WI38 (cell line): ENCODE measurements at regions not wholly inside any gene's neighbourhood (a gene's known extent, or its start where the extent isn't known, plus 50 kb on each side); places are given as distances from the start of the nearest gene placed in this dataset.
"Not testable (repeated sequence)": the region's sequence is repeated elsewhere in the genome, so short reads cannot be mapped to it uniquely, and the experiment has no call there.

Source experiments
- H3K4me3 ChIP-seq: 2 replicates; pipeline ENCODE4 v1.5.1; 2011; ENCODE audit warnings: low read depth, mild to moderate bottlenecking, control low read depth, low read length
- CTCF ChIP-seq: IDR thresholded peaks from 2 replicates; pipeline ENCODE4 v1.5.1; 2012; ENCODE audit warnings: low read depth, mild to moderate bottlenecking, control low read depth, low read length

GRCh38 chr2:67619204-67619603, 222.1 kb downstream of the ETAA1 start:
- no peak for TF ChIP-seq CTCF

GRCh38 chr2:67623741-67624140, 226.6 kb downstream of the ETAA1 start:
- not testable (repeated sequence) for H3K4me3 ChIP-seq

More at GRCh38 chr2:67619204-67619603, 222.1 kb downstream of the ETAA1 start:
- H3K4me3 ChIP-seq, result no peak overlapping the region

GRCh38 chr2:67625178-67625577, 228.0 kb downstream of the ETAA1 start:
- H3K4me3 ChIP-seq, result no peak overlapping the region
- TF ChIP-seq CTCF, result no peak

GRCh38 chr2:67625690-67626475, 228.8 kb downstream of the ETAA1 start:
- TF ChIP-seq CTCF, result no peak
- no peak overlapping the region for H3K4me3 ChIP-seq

- H3K4me3 ChIP-seq, result no peak overlapping the region
- no peak for TF ChIP-seq CTCF
Observed at GRCh38 chr2:67626656-67627055, 229.5 kb downstream of the ETAA1 start.

- H3K4me3 ChIP-seq, result no peak overlapping the region
- no peak for TF ChIP-seq CTCF
Observed at GRCh38 chr2:67627456-67628207, 230.5 kb downstream of the ETAA1 start.

GRCh38 chr2:67628892-67629291, 231.8 kb downstream of the ETAA1 start:
- no peak overlapping the region for H3K4me3 ChIP-seq
- TF ChIP-seq CTCF, result no peak
